HFFc6 (cell line): ENCODE measurements at regions not wholly inside any gene's neighbourhood (a gene's known extent, or its start where the extent isn't known, plus 50 kb on each side); places are given as distances from the start of the nearest gene placed in this dataset.

ENCODE experiments used
- DNase-seq: peaks from one replicate; pipeline ENCODE4 v3.0.0-alpha.2; 2018
- H3K27ac Mint-ChIP-seq: 2 replicates; pipeline ENCODE4 v1.8.0; 2020; ENCODE audit warnings: mild to moderate bottlenecking, mixed read lengths
- H3K27me3 Mint-ChIP-seq: 2 replicates; pipeline ENCODE4 v1.8.0; 2021; ENCODE audit warnings: mild to moderate bottlenecking, moderate library complexity, mixed read lengths; ENCODE audit not compliant: insufficient read depth
- H3K36me3 Mint-ChIP-seq: 2 replicates; pipeline ENCODE4 v1.8.0; 2021; ENCODE audit warnings: low read depth, mixed read lengths
- H3K4me1 Mint-ChIP-seq: 2 replicates; pipeline ENCODE4 v1.8.0; 2020; ENCODE audit warnings: low read depth, mixed read lengths
- H3K4me3 Mint-ChIP-seq: 2 replicates; pipeline ENCODE4 v1.8.0; 2020; ENCODE audit warnings: mild to moderate bottlenecking, moderate library complexity, mixed read lengths
- H3K9me3 Mint-ChIP-seq: 2 replicates; pipeline ENCODE4 v1.8.0; 2020; ENCODE audit warnings: mild to moderate bottlenecking, mixed read lengths
- CTCF ChIP-seq: fragments of 200-600 bp; sonication (generic); IDR thresholded peaks from 2 replicates; pipeline ENCODE4 v1.5.0; 2021; ENCODE audit warnings: antibody characterized with exemption, mild to moderate bottlenecking

GRCh38 chr14:47872588-47872987 is 197.2 kb upstream of the MDGA2 start:
- H3K9me3 Mint-ChIP-seq, result peaks cover 41% of the 10 kb centered on the region
- no peaks in the 10 kb centered on the region for H3K4me1 Mint-ChIP-seq
- no peak overlapping the region for H3K4me3 Mint-ChIP-seq
- no peak overlapping the region for H3K27ac Mint-ChIP-seq
- no peaks in the 10 kb centered on the region for H3K36me3 Mint-ChIP-seq
- no peak for TF ChIP-seq CTCF
- H3K27me3 Mint-ChIP-seq, result no peaks in the 10 kb centered on the region
- DNase-seq, result no peak

GRCh38 chr14:47863441-47863840 is 188.0 kb upstream of the MDGA2 start:
- no peak for DNase-seq
- Mint-ChIP-seq H3K27ac (no peak overlapping the region), H3K36me3 (no peaks in the 10 kb centered on the region; the same call in 1 of the 2 replicates), H3K9me3 (peaks cover 23% of the 10 kb centered on the region), H3K4me3 (no peak overlapping the region), H3K27me3 (no peaks in the 10 kb centered on the region), H3K4me1 (no peaks in the 10 kb centered on the region)
- no peak for TF ChIP-seq CTCF

GRCh38 chr14:47857646-47858045 is 182.2 kb upstream of the MDGA2 start:
- H3K36me3 Mint-ChIP-seq, result no peaks in the 10 kb centered on the region; the same call in 1 of the 2 replicates

GRCh38 chr14:47852278-47852677 is 176.9 kb upstream of the MDGA2 start:
- H3K27me3 Mint-ChIP-seq, result no peaks in the 10 kb centered on the region; the same call in 1 of the 2 replicates
- peaks cover 35% of the 10 kb centered on the region for H3K9me3 Mint-ChIP-seq
- no peaks in the 10 kb centered on the region for H3K4me1 Mint-ChIP-seq
- no peak for TF ChIP-seq CTCF
- no peak overlapping the region for H3K4me3 Mint-ChIP-seq
- DNase-seq, result no peak
- no peaks in the 10 kb centered on the region for H3K36me3 Mint-ChIP-seq
- H3K27ac Mint-ChIP-seq, result no peak overlapping the region

More at GRCh38 chr14:47857646-47858045, 182.2 kb upstream of the MDGA2 start:
- Mint-ChIP-seq H3K4me1 (no peaks in the 10 kb centered on the region), H3K4me3 (no peak overlapping the region), H3K27me3 (no peaks in the 10 kb centered on the region), H3K27ac (no peak overlapping the region), H3K9me3 (peaks cover 28% of the 10 kb centered on the region)
- no peak for TF ChIP-seq CTCF
- DNase-seq, result no peak

- Mint-ChIP-seq H3K27ac (no peak overlapping the region), H3K4me1 (no peaks in the 10 kb centered on the region), H3K27me3 (no peaks in the 10 kb centered on the region; the same call in 1 of the 2 replicates), H3K9me3 (peaks cover 75% of the 10 kb centered on the region), H3K36me3 (peaks cover 7% of the 10 kb centered on the region; the same call in 1 of the 2 replicates), H3K4me3 (no peak overlapping the region)
- DNase-seq, result no peak
- TF ChIP-seq CTCF, result no peak
Measured at GRCh38 chr14:47846008-47846407, 170.6 kb upstream of the MDGA2 start.

GRCh38 chr14:47843236-47843635 is 167.8 kb upstream of the MDGA2 start:
- Mint-ChIP-seq H3K27me3 (no peaks in the 10 kb centered on the region), H3K4me3 (no peak overlapping the region), H3K9me3 (peaks cover 58% of the 10 kb centered on the region), H3K27ac (no peak overlapping the region), H3K4me1 (no peaks in the 10 kb centered on the region), H3K36me3 (peaks cover 7% of the 10 kb centered on the region; the same call in 1 of the 2 replicates)
- no peak for TF ChIP-seq CTCF
- DNase-seq, result no peak
